A549 (cell line): ENCODE measurements at regions not wholly inside any gene's neighbourhood (a gene's known extent, or its start where the extent isn't known, plus 50 kb on each side); places are given as distances from the start of the nearest gene placed in this dataset.

ENCODE experiments used
- ATAC-seq, 2 experiments: fragments of 200-7000 bp in 1 of 2; fragments of >200 bp in 1 of 2; cut with Nextera tagmentation in 1 of 2; cut with Tn5 transposase in 1 of 2; 3 replicates each; pipeline versions ENCODE4 v1.8.0 to v1.9.1; 2018 to 2020; ENCODE audit warnings: mild to moderate bottlenecking in 1 of 2, moderate library complexity in 1 of 2
- CTCF ChIA-PET: fragments of 300-600 bp; sonication (Branson Sonifier 250); formaldehyde crosslinking; extraction: SDS; loops from one replicate; lab custom pipeline; 2021; ENCODE audit warnings: antibody characterized with exemption, inconsistent platforms; lab: Yijun Ruan, JAX
- POLR2A ChIA-PET: fragments of 350-600 bp; formaldehyde crosslinking; extraction: SDS; loops from one replicate; lab custom pipeline; 2021; ENCODE audit warnings: antibody characterized with exemption, inconsistent platforms; lab: Yijun Ruan, JAX
- DNase-seq, 2 experiments: peaks; one replicate each; pipeline versions ENCODE4 v3.0.0 to v3.0.0-alpha.2; 2011 to 2016; ENCODE audit warnings: low read depth in 1 of 2, low spot score in 1 of 2
- FAIRE-seq: peaks from 2 replicates; lab custom pipeline; 2011; peaks lifted over from hg19 to GRCh38; lab: Jason Lieb, UNC
- H3K27ac ChIP-seq, 2 experiments: fragments of >200 bp; sonication (Bioruptor Twin); formaldehyde crosslinking; 3 replicates each; pipeline ENCODE4 v1.5.1; 2016 to 2017
- H3K4me1 ChIP-seq: fragments of >200 bp; sonication (Bioruptor Twin); formaldehyde crosslinking; 3 replicates; pipeline ENCODE4 v1.6.1; 2016
- H3K4me2 ChIP-seq: fragments of >200 bp; sonication (Bioruptor Twin); formaldehyde crosslinking; 3 replicates; pipeline ENCODE4 v1.6.1; 2016
- H3K4me3 ChIP-seq: fragments of >200 bp; sonication (Bioruptor Twin); formaldehyde crosslinking; 3 replicates; pipeline ENCODE4 v1.5.1; 2016
- H3K9me3 ChIP-seq: fragments of >200 bp; sonication (Bioruptor Twin); formaldehyde crosslinking; 3 replicates; pipeline ENCODE4 v1.6.1; 2016
- CBX8 ChIP-seq: fragments of 200-600 bp; sonication (generic); IDR thresholded peaks from 2 replicates; pipeline ENCODE4 v1.6.1; 2016
- CEBPB ChIP-seq, 2 experiments: fragments of >200 bp in 1 of 2; sonication (Bioruptor Twin) in 1 of 2; formaldehyde crosslinking in 1 of 2; IDR thresholded peaks; 2 replicates each; pipeline ENCODE4 v1.6.1; 2012 to 2016
- CHD4 ChIP-seq: fragments of 200-600 bp; sonication (generic); IDR thresholded peaks from 2 replicates; pipeline ENCODE4 v1.6.1; 2016; ENCODE audit warnings: antibody characterized with exemption, mild to moderate bottlenecking, borderline replicate concordance
- E2F6 ChIP-seq: IDR thresholded peaks from 2 replicates; pipeline ENCODE4 v1.6.1; 2012; ENCODE audit warnings: low read depth, borderline replicate concordance
- EHF ChIP-seq: fragments of 250-450 bp; sonication (Bioruptor Pico); IDR thresholded peaks from 2 replicates; pipeline ENCODE4 v1.5.0; 2020; ENCODE audit warnings: mild to moderate bottlenecking
- EHMT2 ChIP-seq: fragments of 200-600 bp; sonication (generic); IDR thresholded peaks from 2 replicates; pipeline ENCODE4 v1.6.1; 2016; ENCODE audit warnings: antibody characterized with exemption, low read depth, mild to moderate bottlenecking, moderate library complexity
- EP300 ChIP-seq, 2 experiments: fragments of >200 bp; sonication (Bioruptor Twin); formaldehyde crosslinking; IDR thresholded peaks; 2 replicates in 1 of 2; 3 replicates in 1 of 2; pipeline ENCODE4 v1.6.1; 2016 to 2017
- FOSB ChIP-seq: fragments of 250-450 bp; sonication (Bioruptor Pico); IDR thresholded peaks from 2 replicates; pipeline ENCODE4 v1.5.0; 2020; ENCODE audit warnings: mild to moderate bottlenecking, moderate library complexity
- GATA3 ChIP-seq: IDR thresholded peaks from 2 replicates; pipeline ENCODE4 v1.6.1; 2012; ENCODE audit warnings: borderline replicate concordance
- HDAC2 ChIP-seq: fragments of 200-600 bp; sonication (generic); IDR thresholded peaks from 2 replicates; pipeline ENCODE4 v1.6.1; 2016
- HES2 ChIP-seq: fragments of >200 bp; sonication (Bioruptor Twin); formaldehyde crosslinking; IDR thresholded peaks from 2 replicates; pipeline ENCODE4 v1.6.1; 2016
- HOXA7 ChIP-seq: fragments of 250-450 bp; sonication (Bioruptor Pico); IDR thresholded peaks from 2 replicates; pipeline ENCODE4 v1.5.0; 2020; ENCODE audit warnings: mild to moderate bottlenecking, moderate library complexity
- HOXB13 ChIP-seq: fragments of 250-450 bp; sonication (Bioruptor Pico); IDR thresholded peaks from 2 replicates; pipeline ENCODE4 v1.5.0; 2020; ENCODE audit warnings: low read depth, mild to moderate bottlenecking, moderate library complexity
- HOXB5 ChIP-seq: fragments of 250-450 bp; sonication (Bioruptor Pico); IDR thresholded peaks from 2 replicates; pipeline ENCODE4 v1.5.0; 2020; ENCODE audit warnings: mild to moderate bottlenecking, moderate library complexity
- JUN ChIP-seq, 2 experiments: fragments of >200 bp; sonication (Bioruptor Twin); formaldehyde crosslinking; IDR thresholded peaks; 2 replicates in 1 of 2; 3 replicates in 1 of 2; pipeline ENCODE4 v1.6.1; 2016 to 2017
- KDM1A ChIP-seq: fragments of 200-600 bp; sonication (generic); IDR thresholded peaks from 2 replicates; pipeline ENCODE4 v1.6.1; 2016; ENCODE audit warnings: low read depth, mild to moderate bottlenecking
- KDM5A ChIP-seq: fragments of 200-600 bp; sonication (generic); IDR thresholded peaks from 2 replicates; pipeline ENCODE4 v1.6.1; 2016; ENCODE audit warnings: antibody characterized with exemption, mild to moderate bottlenecking
- MAZ ChIP-seq: fragments of 150-350 bp; IDR thresholded peaks from 2 replicates; pipeline ENCODE4 v1.6.1; 2014; ENCODE audit warnings: antibody characterized with exemption, low read depth, low read length, borderline replicate concordance
- PBX3 ChIP-seq: IDR thresholded peaks from 2 replicates; pipeline ENCODE4 v1.6.1; 2012
- PHF8 ChIP-seq: fragments of 200-600 bp; sonication (generic); IDR thresholded peaks from 2 replicates; pipeline ENCODE4 v1.6.1; 2016; ENCODE audit warnings: low read depth, mild to moderate bottlenecking, antibody characterized with exemption, moderate library complexity, borderline replicate concordance
- RAD21 ChIP-seq, 2 experiments: fragments of >200 bp in 1 of 2; sonication (Bioruptor Twin) in 1 of 2; formaldehyde crosslinking in 1 of 2; IDR thresholded peaks in 1 of 2; conservative IDR thresholded peaks in 1 of 2; 2 replicates in 1 of 2; 3 replicates in 1 of 2; pipeline ENCODE4 v1.6.1; 2012 to 2018; ENCODE audit warnings: inconsistent platforms in 1 of 2
- SREBF2 ChIP-seq: fragments of 450-650 bp; IDR thresholded peaks from 2 replicates; pipeline ENCODE4 v1.6.1; 2014; ENCODE audit warnings: mild to moderate bottlenecking, moderate library complexity
- ZC3H11A ChIP-seq: fragments of 450-650 bp; IDR thresholded peaks from 2 replicates; pipeline ENCODE4 v1.6.1; 2014; ENCODE audit warnings: antibody characterized with exemption, mild to moderate bottlenecking
- ZFP36 ChIP-seq: fragments of 450-650 bp; IDR thresholded peaks from 2 replicates; pipeline ENCODE4 v1.6.1; 2014; ENCODE audit warnings: borderline replicate concordance; ENCODE audit not compliant: partially characterized antibody
- ZNF302 ChIP-seq: fragments of 250-450 bp; sonication (Bioruptor Pico); IDR thresholded peaks from 2 replicates; pipeline ENCODE4 v1.9.0; 2021; ENCODE audit warnings: inconsistent platforms, mild to moderate bottlenecking, moderate library complexity
- ZSCAN20 ChIP-seq: fragments of 250-450 bp; sonication (Bioruptor Pico); IDR thresholded peaks from 2 replicates; pipeline ENCODE4 v1.8.0; 2022; ENCODE audit warnings: mild to moderate bottlenecking, moderate library complexity
- WGBS: methylation state at CpG from one replicate; pipeline ENCODE4 v1.1.6; 2017; ENCODE audit errors: missing lambda C conversion rate; 5-methylcytosine and 5-hydroxymethylcytosine counted together
- TF ChIP-seq, protein P1 (sequence below): fragments of >200 bp; sonication (Bioruptor Twin); formaldehyde crosslinking; IDR thresholded peaks from 3 replicates; pipeline ENCODE4 v1.5.1; 2016
- TF ChIP-seq, protein P2 (sequence below): fragments of >200 bp; sonication (Bioruptor Twin); formaldehyde crosslinking; IDR thresholded peaks from 3 replicates; pipeline ENCODE4 v1.6.1; 2016
- TF ChIP-seq, protein P3 (sequence below): fragments of 150-350 bp; IDR thresholded peaks from 2 replicates; pipeline ENCODE4 v1.6.1; 2014; ENCODE audit warnings: low read depth, mild to moderate bottlenecking, low read length

- Histone ChIP-seq H3K4me2 (no peak overlapping the region), H3K9me3 (no peaks in the 10 kb centered on the region), H3K4me1 (no peaks in the 10 kb centered on the region), H3K4me3 (no peak overlapping the region), H3K27ac (no peak overlapping the region)
- POLR2A ChIA-PET = no interaction called here
- DNase-seq (no peak), ATAC-seq (no peak), FAIRE-seq (no peak)
- CTCF ChIA-PET = interaction anchor here (0.6 kb wide), 1 partner anchor 14 kb away, joined by 3 read pairs; no protein-coding TSS in a partner anchor
- 43% methylated on average over 3 of the region's 3 CpGs for WGBS
- TF ChIP-seq PBX3 = no peak
- TF ChIP-seq, protein P1, sequence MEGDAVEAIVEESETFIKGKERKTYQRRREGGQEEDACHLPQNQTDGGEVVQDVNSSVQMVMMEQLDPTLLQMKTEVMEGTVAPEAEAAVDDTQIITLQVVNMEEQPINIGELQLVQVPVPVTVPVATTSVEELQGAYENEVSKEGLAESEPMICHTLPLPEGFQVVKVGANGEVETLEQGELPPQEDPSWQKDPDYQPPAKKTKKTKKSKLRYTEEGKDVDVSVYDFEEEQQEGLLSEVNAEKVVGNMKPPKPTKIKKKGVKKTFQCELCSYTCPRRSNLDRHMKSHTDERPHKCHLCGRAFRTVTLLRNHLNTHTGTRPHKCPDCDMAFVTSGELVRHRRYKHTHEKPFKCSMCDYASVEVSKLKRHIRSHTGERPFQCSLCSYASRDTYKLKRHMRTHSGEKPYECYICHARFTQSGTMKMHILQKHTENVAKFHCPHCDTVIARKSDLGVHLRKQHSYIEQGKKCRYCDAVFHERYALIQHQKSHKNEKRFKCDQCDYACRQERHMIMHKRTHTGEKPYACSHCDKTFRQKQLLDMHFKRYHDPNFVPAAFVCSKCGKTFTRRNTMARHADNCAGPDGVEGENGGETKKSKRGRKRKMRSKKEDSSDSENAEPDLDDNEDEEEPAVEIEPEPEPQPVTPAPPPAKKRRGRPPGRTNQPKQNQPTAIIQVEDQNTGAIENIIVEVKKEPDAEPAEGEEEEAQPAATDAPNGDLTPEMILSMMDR = no peak
- no peak for TF ChIP-seq CHD4
- TF ChIP-seq ZC3H11A = no peak
- no peak for TF ChIP-seq RAD21 (conservative IDR thresholded peaks at IDR 0.05 in 1 of 2, IDR thresholded peaks at IDR 0.05 in 1 of 2)
- TF ChIP-seq, protein P2, sequence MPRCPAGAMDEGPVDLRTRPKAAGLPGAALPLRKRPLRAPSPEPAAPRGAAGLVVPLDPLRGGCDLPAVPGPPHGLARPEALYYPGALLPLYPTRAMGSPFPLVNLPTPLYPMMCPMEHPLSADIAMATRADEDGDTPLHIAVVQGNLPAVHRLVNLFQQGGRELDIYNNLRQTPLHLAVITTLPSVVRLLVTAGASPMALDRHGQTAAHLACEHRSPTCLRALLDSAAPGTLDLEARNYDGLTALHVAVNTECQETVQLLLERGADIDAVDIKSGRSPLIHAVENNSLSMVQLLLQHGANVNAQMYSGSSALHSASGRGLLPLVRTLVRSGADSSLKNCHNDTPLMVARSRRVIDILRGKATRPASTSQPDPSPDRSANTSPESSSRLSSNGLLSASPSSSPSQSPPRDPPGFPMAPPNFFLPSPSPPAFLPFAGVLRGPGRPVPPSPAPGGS = no peak
- TF ChIP-seq SREBF2 = no peak
Observed at GRCh38 chr4:59971952-59972351, 1228.2 kb upstream of the ADGRL3 start.

- Histone ChIP-seq H3K4me2 (no peak overlapping the region), H3K9me3 (no peaks in the 10 kb centered on the region), H3K27ac (no peak overlapping the region), H3K4me1 (no peaks in the 10 kb centered on the region), H3K4me3 (no peak overlapping the region)
- WGBS = 33% methylated on average over 1 of the region's 1 CpG
- DNase-seq = no peak
- FAIRE-seq = no peak
- ChIA-PET CTCF (no interaction called here), POLR2A (no interaction called here)
- no peak for ATAC-seq
- no peak for TF ChIP-seq EHMT2
- TF ChIP-seq EHF (CRISPR knock-in tag) = no peak
- no peak for TF ChIP-seq CEBPB (IDR thresholded peaks at IDR 0.05)
- TF ChIP-seq ZSCAN20 (CRISPR knock-in tag) = no peak
- TF ChIP-seq KDM1A = no peak
- TF ChIP-seq ZFP36 = no peak
- no peak for TF ChIP-seq RAD21 (conservative IDR thresholded peaks at IDR 0.05 in 1 of 2, IDR thresholded peaks at IDR 0.05 in 1 of 2)
- TF ChIP-seq HOXA7 (CRISPR knock-in tag) = no peak
- TF ChIP-seq JUN (IDR thresholded peaks at IDR 0.05) = no peak
- TF ChIP-seq HOXB5 (CRISPR knock-in tag) = no peak
- TF ChIP-seq HDAC2 = no peak
- TF ChIP-seq ZNF302 (CRISPR knock-in tag) = no peak
- TF ChIP-seq FOSB (CRISPR knock-in tag) = no peak
Observed at GRCh38 chr4:59973492-59973891, 1226.6 kb upstream of the ADGRL3 start.

GRCh38 chr4:59979061-59979460, 1221.1 kb upstream of the ADGRL3 start:
- POLR2A ChIA-PET = no interaction called here
- CTCF ChIA-PET = interaction anchor here (0.7 kb wide), 1 partner anchor 1261 kb away, joined by 3 read pairs; no protein-coding TSS in a partner anchor
- FAIRE-seq = no peak
- H3K9me3 ChIP-seq = no peaks in the 10 kb centered on the region
- no peak for ATAC-seq
- no peak overlapping the region for H3K27ac ChIP-seq
- no peak for DNase-seq
- TF ChIP-seq HOXB13 (no peak), HES2 (no peak), EHMT2 (no peak), CBX8 (no peak), MAZ (no peak), E2F6 (no peak), GATA3 (no peak), ZFP36 (no peak), KDM5A (no peak), PHF8 (no peak), EP300 (IDR thresholded peaks at IDR 0.05) (no peak)
- TF ChIP-seq, protein P2 = no peak
- TF ChIP-seq, protein P3, sequence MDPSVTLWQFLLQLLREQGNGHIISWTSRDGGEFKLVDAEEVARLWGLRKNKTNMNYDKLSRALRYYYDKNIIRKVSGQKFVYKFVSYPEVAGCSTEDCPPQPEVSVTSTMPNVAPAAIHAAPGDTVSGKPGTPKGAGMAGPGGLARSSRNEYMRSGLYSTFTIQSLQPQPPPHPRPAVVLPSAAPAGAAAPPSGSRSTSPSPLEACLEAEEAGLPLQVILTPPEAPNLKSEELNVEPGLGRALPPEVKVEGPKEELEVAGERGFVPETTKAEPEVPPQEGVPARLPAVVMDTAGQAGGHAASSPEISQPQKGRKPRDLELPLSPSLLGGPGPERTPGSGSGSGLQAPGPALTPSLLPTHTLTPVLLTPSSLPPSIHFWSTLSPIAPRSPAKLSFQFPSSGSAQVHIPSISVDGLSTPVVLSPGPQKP = no peak
- WGBS = 5% methylated on average over 1 of the region's 1 CpG
- no peak overlapping the region for H3K4me3 ChIP-seq
- no peak overlapping the region for H3K4me2 ChIP-seq
- no peaks in the 10 kb centered on the region for H3K4me1 ChIP-seq
